CD14-positive monocyte (primary cell): ENCODE measurements at regions not wholly inside any gene's neighbourhood (a gene's known extent, or its start where the extent isn't known, plus 50 kb on each side); places are given as distances from the start of the nearest gene placed in this dataset.

Experiments
- DNase-seq, 3 donors: peaks; one replicate each; pipeline ENCODE4 v3.0.0-alpha.2; 2011 to 2022
- H2AFZ ChIP-seq: 2 replicates; pipeline ENCODE4 v1.6.0; 2012; ENCODE audit warnings: mild to moderate bottlenecking, low read depth, low read length, inconsistent platforms; ENCODE audit not compliant: insufficient read depth, poor library complexity, severe bottlenecking
- H3K27ac ChIP-seq, 2 donors: 1 replicate in 1 of 2; 2 replicates in 1 of 2; pipeline ENCODE4 v1.5.1; 2012 to 2013; ENCODE audit warnings: low read length in 2 of 2, control low read depth in 1 of 2, inconsistent platforms in 1 of 2, low read depth in 1 of 2, mild to moderate bottlenecking in 1 of 2
- H3K27me3 ChIP-seq, 2 donors: one replicate each; pipeline versions ENCODE4 v1.6.0 to v1.6.1; 2011 to 2013; ENCODE audit warnings: low read length in 2 of 2; ENCODE audit not compliant: control insufficient read depth in 2 of 2, insufficient read depth in 2 of 2
- H3K36me3 ChIP-seq, 2 donors: replicated peaks in 1 of 2; 1 replicate in 1 of 2; 2 replicates in 1 of 2; pipeline versions ENCODE4 v1.5.1 to v1.6.1; 2012 to 2013; ENCODE audit warnings: low read length in 2 of 2, control low read depth in 1 of 2, inconsistent platforms in 1 of 2, mild to moderate bottlenecking in 1 of 2; ENCODE audit not compliant: insufficient read depth in 2 of 2, control insufficient read depth in 1 of 2
- H3K4me1 ChIP-seq, 2 donors: 1 replicate in 1 of 2; 2 replicates in 1 of 2; pipeline versions ENCODE4 v1.5.1 to v1.6.1; 2012 to 2013; ENCODE audit warnings: low read length in 2 of 2, control low read depth in 1 of 2, inconsistent platforms in 1 of 2, mild to moderate bottlenecking in 1 of 2, moderate library complexity in 1 of 2; ENCODE audit not compliant: insufficient read depth in 2 of 2, control insufficient read depth in 1 of 2
- H3K4me2 ChIP-seq: replicated peaks from 2 replicates; pipeline ENCODE3; 2012; ENCODE audit warnings: low read length, moderate library complexity, mild to moderate bottlenecking; ENCODE audit not compliant: poor library complexity, severe bottlenecking; ENCODE audit errors: extremely low read depth
- H3K4me3 ChIP-seq, 3 experiments: fragments of 200-600 bp in 1 of 3; sonication (generic) in 1 of 3; replicated peaks in 1 of 3; 1 replicate in 2 of 3; 2 replicates in 1 of 3; pipeline ENCODE4 v1.5.1; 2011 to 2013; ENCODE audit warnings: low read length in 3 of 3, mild to moderate bottlenecking in 3 of 3, control low read depth in 2 of 3, low read depth in 2 of 3, inconsistent platforms in 1 of 3, moderate library complexity in 1 of 3
- H3K79me2 ChIP-seq: 2 replicates; pipeline ENCODE4 v1.6.0; 2012; ENCODE audit warnings: mild to moderate bottlenecking, control low read depth, inconsistent platforms, low read length, moderate library complexity; ENCODE audit not compliant: insufficient read depth
- H3K9ac ChIP-seq: 2 replicates; pipeline ENCODE4 v1.6.0; 2017; ENCODE audit warnings: low read length, mild to moderate bottlenecking; ENCODE audit not compliant: insufficient read depth, poor library complexity, severe bottlenecking
- H3K9me3 ChIP-seq, 2 donors: replicated peaks in 1 of 2; 1 replicate in 1 of 2; 2 replicates in 1 of 2; pipeline versions ENCODE4 v1.5.1 to v1.6.1; 2012 to 2013; ENCODE audit warnings: low read length in 2 of 2, control low read depth in 1 of 2; ENCODE audit not compliant: control insufficient read depth in 1 of 2, insufficient read depth in 1 of 2
- H4K20me1 ChIP-seq: 2 replicates; pipeline ENCODE4 v1.6.0; 2012; ENCODE audit warnings: mild to moderate bottlenecking, low read length, control low read depth, moderate library complexity; ENCODE audit not compliant: insufficient read depth
- H3K27ac Mint-ChIP-seq, 7 donors: one replicate each; pipeline ENCODE4 v1.8.0; 2020; ENCODE audit warnings: mild to moderate bottlenecking in 7 of 7, mixed read lengths in 7 of 7, moderate library complexity in 6 of 7, inconsistent platforms in 2 of 7
- H3K27me3 Mint-ChIP-seq, 3 donors: one replicate each; pipeline ENCODE4 v1.8.0; 2021 to 2022; ENCODE audit warnings: low read depth in 3 of 3, mild to moderate bottlenecking in 3 of 3, mixed read lengths in 3 of 3, moderate library complexity in 3 of 3, inconsistent platforms in 1 of 3
- H3K36me3 Mint-ChIP-seq, 2 donors: one replicate each; pipeline ENCODE4 v1.8.0; 2020; ENCODE audit warnings: mixed read lengths in 2 of 2, inconsistent platforms in 1 of 2, mild to moderate bottlenecking in 1 of 2
- H3K4me1 Mint-ChIP-seq: one replicate; pipeline ENCODE4 v1.8.0; 2020; ENCODE audit warnings: mild to moderate bottlenecking, mixed read lengths
- H3K4me3 Mint-ChIP-seq, 2 donors: one replicate each; pipeline ENCODE4 v1.8.0; 2020; ENCODE audit warnings: mild to moderate bottlenecking in 2 of 2, mixed read lengths in 2 of 2, moderate library complexity in 1 of 2
- H3K9me3 Mint-ChIP-seq, 7 donors: one replicate each; pipeline ENCODE4 v1.8.0; 2020 to 2022; ENCODE audit warnings: mixed read lengths in 7 of 7, mild to moderate bottlenecking in 6 of 7, moderate library complexity in 6 of 7, inconsistent platforms in 2 of 7
- CTCF ChIP-seq: fragments of 200-600 bp; IDR thresholded peaks from one replicate; pipeline ENCODE4 v1.8.0; 2022; ENCODE audit warnings: antibody characterized with exemption, mild to moderate bottlenecking
- WGBS: methylation state at CpG from one replicate; pipeline ENCODE4 v1.1.5; 2013; ENCODE audit warnings: missing lambda C conversion rate; ENCODE audit not compliant: insufficient coverage; 5-methylcytosine and 5-hydroxymethylcytosine counted together
- intact Hi-C, 2 donors: fragments of 100-400 bp; cut with micrococcal nuclease; formaldehyde crosslinking; loops; one replicate each; pipeline versions ENCODE4 v1.15.0 to v1.15.1; 2023

GRCh38 chr4:3365326-3365725, 72.5 kb downstream of the RGS12 start:
- H3K79me2 ChIP-seq, result no peaks in the 10 kb centered on the region
- Mint-ChIP-seq H3K27me3 (peaks cover 14 to 42% (median 17%) of the 10 kb centered on the region in 3 donors), H3K27ac (no peak overlapping the region), H3K4me3 (no peak overlapping the region), H3K4me1 (peaks cover 34% of the 10 kb centered on the region), H3K9me3 (no peaks in the 10 kb centered on the region), H3K36me3 (peaks cover 4 to 10% of the 10 kb centered on the region in 2 donors)
- DNase-seq, result no peak
- 100% methylated on average over 3 of the region's 11 CpGs for WGBS
- H3K9me3 ChIP-seq, result no peaks in the 10 kb centered on the region
- H3K27ac ChIP-seq, result no peak overlapping the region
- no peak overlapping the region for H2AFZ ChIP-seq
- intact Hi-C loops, result loop anchor here (5.0 kb wide), 2 partner anchors 37 to 42 kb away; no protein-coding TSS in a partner anchor
- no peak overlapping the region for H3K4me2 ChIP-seq
- no peaks in the 10 kb centered on the region for H4K20me1 ChIP-seq
- H3K4me3 ChIP-seq, result no peak overlapping the region
- H3K4me1 ChIP-seq, result peaks cover 30 to 36% of the 10 kb centered on the region in 2 donors
- H3K36me3 ChIP-seq, result no peaks in the 10 kb centered on the region
- H3K9ac ChIP-seq, result no peak overlapping the region
- no peaks in the 10 kb centered on the region for H3K27me3 ChIP-seq
- TF ChIP-seq CTCF, result no peak

GRCh38 chr4:3365871-3366842, 73.3 kb downstream of the RGS12 start:
- H3K36me3 ChIP-seq, result no peaks in the 10 kb centered on the region
- H3K36me3 Mint-ChIP-seq, result peaks cover 7 to 12% of the 10 kb centered on the region in 2 donors
- peaks cover 0 to 4% of the 10 kb centered on the region in 2 donors for H3K27me3 ChIP-seq
- peaks cover 35 to 44% of the 10 kb centered on the region in 2 donors for H3K4me1 ChIP-seq
- 94% methylated on average over 27 of the region's 30 CpGs for WGBS
- H3K9me3 Mint-ChIP-seq, result no peaks in the 10 kb centered on the region
- no peak overlapping the region for H3K4me3 ChIP-seq
- no peaks in the 10 kb centered on the region for H3K9me3 ChIP-seq
- TF ChIP-seq CTCF, result no peak
- no peaks in the 10 kb centered on the region for H4K20me1 ChIP-seq
- no peak overlapping the region for H3K27ac ChIP-seq
- no peak for DNase-seq
- no peak overlapping the region for H3K4me2 ChIP-seq
- intact Hi-C loops, result loop anchor here (5.0 kb wide), 2 partner anchors 36 to 41 kb away; no protein-coding TSS in a partner anchor
- no peaks in the 10 kb centered on the region for H3K79me2 ChIP-seq
- H2AFZ ChIP-seq, result no peak overlapping the region
- no peak overlapping the region for H3K27ac Mint-ChIP-seq
- H3K9ac ChIP-seq, result no peak overlapping the region
- peaks cover 18 to 47% (median 22%) of the 10 kb centered on the region in 3 donors for H3K27me3 Mint-ChIP-seq
- peaks cover 41% of the 10 kb centered on the region for H3K4me1 Mint-ChIP-seq
- no peak overlapping the region for H3K4me3 Mint-ChIP-seq
